ENCODE measurements at regions not wholly inside any gene's neighbourhood (a gene's known extent, or its start where the extent isn't known, plus 50 kb on each side); places are given as distances from the start of the nearest gene placed in this dataset.

DNA sequence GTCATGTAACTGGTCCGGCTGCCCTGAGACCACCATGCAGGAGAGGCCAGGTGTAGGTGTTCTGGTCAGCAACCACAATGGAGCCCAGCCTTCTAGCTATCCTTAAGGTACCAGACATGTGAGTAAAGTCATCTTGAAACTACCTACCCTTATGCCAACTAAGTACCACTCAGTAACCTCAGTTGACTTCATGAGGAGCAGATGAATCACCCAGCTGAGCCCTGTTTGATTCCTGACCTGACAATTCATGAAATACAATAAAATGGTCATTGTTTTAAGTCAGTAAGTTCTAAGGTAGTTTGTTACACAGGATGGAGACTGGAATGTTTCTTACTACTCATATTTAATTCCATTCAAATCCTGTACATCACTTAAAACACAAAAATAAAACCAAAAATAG, 113.1 kb upstream of the LMO4 start:
- H3K27ac ChIP-seq, result no peak overlapping the region
- H3K4me3 ChIP-seq, result no peak overlapping the region

DNA sequence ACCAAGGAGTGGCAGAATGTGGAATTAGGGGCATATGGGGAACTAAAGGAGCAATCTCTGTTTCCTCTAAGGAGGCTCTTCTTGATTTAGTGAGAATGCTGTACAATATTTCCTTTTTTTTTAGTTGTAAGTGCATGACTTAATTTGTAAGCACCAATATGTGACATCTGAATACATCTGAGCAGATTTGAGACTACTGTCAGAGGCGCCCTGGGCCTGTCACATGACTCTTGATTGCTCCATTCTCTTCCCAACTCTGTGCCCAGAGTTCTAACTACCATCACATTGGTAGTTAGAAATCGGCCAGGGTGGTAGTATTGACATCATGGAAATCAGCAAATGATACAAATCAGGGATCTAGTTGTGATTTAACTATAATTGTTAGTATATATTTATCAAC, 110.1 kb upstream of the LMO4 start:
- Histone ChIP-seq H3K4me3 (no peak overlapping the region), H3K27ac (no peak overlapping the region)

DNA sequence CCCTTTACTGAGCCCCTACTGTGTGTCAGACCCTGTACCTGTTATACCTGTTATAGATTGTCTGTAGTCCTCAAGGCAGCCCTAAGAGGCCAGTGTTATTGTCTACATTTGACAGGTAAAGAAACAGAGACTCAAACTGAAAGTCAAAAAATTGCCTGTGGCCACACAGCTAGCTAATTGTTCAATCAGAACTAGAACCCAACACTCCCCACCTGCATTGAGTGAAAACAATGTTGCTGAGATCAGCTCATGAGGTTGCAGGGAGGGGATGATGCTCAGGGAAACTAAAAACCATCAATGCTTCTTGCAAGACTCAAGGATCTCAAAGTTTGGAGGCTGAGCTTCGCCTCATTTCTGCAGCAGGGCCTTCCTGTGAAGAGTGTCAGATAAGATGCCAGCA, 109.5 kb upstream of the LMO4 start:
- Histone ChIP-seq H3K27ac (no peak overlapping the region), H3K4me3 (no peak overlapping the region)

DNA sequence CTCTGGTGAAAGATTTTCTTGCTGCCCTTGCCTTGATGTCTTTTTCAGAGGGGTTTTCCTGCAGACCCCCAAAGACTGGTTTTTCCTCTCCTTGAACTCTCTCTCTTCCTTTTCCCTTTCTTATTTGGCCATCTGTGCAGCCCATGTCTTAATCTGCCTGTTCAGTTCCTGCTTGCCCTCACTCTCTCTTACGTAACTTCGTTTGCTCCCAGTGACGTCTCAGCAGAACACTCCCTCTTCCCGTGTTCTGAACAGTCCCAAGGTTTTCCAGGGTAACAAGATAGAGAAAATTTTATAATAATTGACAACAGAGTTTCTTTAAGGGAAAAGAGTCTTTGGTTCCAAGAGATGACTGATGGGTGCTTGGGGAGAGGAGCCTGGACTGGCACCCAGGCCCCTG, 109.1 kb upstream of the LMO4 start:
- Histone ChIP-seq H3K4me3 (no peak overlapping the region), H3K27ac (no peak overlapping the region)

DNA sequence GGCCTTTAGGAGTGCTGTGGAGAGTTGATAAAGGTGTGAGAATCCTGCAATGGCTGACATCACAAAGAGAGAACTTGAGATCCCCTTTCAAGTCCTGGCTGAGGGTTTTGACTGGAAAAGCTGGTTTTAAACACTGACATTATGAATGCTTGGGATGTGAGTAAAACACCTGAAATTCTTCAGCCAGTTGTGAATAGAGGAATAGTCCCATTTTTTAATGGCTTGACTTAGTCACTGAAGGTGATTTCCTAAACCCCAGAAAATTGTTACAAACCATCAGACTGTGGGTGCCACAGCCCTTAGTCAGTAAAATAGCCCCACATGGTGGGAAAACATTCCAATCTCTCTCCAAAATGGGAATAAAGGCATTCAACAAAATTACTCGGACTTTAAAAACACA, 107.7 kb upstream of the LMO4 start:
- no peak overlapping the region for H3K27ac ChIP-seq

DNA sequence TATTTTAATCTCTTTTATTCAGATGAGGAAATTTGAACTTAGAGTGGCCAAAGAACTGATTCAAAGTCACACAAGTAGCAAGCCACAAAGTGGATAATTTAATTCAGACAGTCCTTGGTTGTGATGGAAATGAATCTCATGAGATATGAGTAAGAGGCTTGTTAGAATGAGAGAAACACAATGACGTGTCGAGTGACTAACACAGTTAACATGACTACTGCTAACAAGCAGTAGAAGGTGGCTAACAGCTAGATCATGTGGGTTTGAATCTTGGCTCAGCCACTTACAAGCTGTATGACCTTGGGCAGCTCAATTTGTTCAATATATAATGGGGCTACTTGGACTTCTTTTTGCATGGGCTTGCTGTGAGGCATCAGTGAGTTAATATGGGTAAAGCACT, 104.5 kb upstream of the LMO4 start:
- no peak overlapping the region for H3K4me3 ChIP-seq
- peak overlapping the region in 7 of 21 experiments; percentile 5 to 50 (median 29) for H3K27ac ChIP-seq

More for the DNA sequence above, 107.7 kb upstream of the LMO4 start:
- H3K4me3 ChIP-seq, result no peak overlapping the region

DNA sequence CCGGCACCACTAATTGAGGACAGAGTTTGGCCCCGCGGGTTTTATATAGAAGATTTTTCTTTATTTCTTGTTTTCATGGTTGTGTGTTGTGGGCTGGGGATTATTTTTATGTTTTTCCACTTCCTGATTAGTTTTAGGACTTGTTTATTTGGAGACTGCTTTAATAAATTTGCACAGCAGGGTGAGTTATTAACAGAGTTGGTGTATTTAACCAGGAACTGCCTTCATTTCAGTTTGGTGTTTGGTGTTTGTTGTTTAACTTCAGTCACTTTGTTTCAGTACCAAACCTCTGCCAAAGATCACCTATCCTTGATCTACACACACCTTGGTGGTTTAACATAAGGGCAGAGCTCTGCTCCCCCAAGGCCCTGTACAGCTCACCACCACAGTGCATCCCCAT, 103.5 kb upstream of the LMO4 start:
- no peak overlapping the region for H3K4me3 ChIP-seq
- H3K27ac ChIP-seq, result peak overlapping the region in 11 of 21 experiments; percentile 2 to 59 (median 46)

DNA sequence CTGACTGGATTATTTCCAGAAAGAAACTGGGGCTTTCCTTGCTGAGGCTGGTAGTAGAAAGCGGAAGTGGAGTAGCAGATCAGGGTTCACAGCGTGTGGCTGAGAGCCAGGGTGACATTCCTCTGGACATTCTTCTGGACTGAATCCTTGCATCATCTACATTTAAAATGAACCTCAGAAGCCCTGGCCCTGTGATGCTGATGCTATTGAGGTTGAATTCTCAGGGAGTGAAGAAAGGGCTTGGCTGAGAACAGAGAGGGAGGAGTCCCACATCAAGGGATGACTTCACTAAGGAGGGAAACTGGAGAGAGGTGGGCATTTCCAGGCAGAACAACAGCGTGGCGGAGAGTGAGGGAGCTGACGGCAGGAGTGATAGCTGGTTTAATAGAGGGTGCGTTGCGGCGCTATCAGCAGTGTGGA, 102.3 kb upstream of the LMO4 start:
- H3K4me3 ChIP-seq, result no peak overlapping the region
- H3K27ac ChIP-seq, result peak overlapping the region in 10 of 21 experiments; percentile 0 to 75 (median 52)

DNA sequence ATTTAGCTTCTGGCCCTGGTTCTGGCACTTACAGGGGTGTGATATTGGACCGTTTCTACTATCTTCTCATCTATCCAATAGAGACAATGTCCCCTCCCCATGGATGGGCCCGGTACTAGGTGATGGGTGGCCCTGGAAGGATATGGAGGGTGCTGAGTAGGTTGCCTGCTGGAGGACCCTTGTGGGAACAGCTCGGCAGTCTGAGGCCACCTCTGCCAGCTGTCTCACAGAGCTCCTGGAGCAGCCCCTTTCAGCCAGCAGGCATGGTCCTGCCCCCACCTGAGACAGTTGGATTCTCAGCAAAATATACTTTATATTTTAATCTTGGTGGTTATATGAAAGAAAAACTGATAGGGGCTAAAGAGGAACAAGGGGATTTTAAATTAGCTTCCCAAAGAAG, 101.0 kb upstream of the LMO4 start:
- no peak overlapping the region for H3K27ac ChIP-seq
- H3K4me3 ChIP-seq, result no peak overlapping the region

DNA sequence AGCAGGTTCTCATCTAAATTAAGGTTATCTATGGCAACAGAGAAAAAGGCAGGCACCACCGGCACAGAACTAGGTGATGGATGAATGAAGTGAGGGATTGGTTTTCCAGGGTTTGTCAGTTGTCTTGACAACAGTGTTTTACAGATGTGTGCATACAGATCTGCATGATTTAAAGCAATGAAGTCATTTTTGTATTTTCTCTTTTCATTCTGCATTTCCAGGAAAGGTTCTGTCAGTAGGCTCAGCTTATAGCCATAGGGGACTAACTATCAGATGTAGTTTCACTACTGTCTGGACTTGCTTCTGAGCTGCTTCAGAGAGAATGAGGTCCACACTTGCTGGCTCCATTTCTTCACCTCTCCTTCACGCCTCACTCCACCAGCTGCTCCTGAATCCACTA, 98.2 kb upstream of the LMO4 start:
- no peak overlapping the region for H3K4me3 ChIP-seq
- H3K27ac ChIP-seq, result no peak overlapping the region

DNA sequence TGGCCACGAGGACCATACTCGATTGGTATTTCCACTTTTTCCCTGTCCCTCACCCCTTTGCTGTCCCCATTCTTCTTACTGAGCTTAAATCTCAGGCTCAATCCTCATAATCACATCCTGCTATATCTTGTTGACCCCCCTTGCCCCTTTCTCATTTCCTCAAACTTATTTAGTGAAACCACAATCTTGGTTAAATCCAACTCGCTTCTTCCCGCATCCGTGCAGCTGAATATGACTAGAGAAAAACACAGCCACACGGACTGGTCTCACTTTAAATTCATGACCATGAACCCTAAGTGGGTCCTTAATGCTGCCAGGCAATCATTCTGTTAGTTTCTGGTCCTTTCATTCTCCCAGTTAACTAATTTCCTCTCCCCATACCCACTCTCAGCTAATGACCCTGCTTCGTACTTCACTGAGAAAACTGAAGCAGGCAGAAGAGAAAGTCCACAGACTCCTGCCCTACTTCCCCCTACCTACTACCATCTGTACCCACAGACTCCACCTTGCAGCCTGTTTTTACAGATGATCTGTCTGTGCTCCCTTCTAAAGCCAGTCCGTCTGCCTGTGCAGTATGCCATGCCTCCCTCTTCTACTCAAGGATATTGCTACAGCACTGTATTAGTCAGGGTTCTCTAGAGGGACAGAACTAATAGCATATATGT, 96.8 kb upstream of the LMO4 start:
- Histone ChIP-seq H3K27ac (peak overlapping the region in 1 of 21 experiments; percentile 13), H3K4me3 (no peak overlapping the region)

DNA sequence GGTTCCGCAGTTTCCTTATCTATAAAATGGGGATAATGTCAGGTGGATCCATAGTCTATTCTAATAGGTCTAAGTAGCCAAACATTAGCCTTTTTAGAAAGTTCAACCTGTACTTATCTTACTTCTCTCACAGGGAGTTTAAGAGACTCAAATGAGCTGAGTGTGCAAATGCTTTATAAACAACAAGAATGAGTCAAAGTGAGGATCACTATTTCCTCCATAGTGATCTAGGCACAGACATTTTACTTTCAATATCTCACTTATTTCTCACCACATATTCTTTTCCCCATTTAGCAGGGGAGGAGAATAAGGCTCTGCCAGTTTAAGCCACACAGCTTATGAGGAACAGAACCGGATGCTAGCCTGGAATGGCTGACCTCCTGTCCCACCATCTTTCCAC, 92.1 kb upstream of the LMO4 start:
- Histone ChIP-seq H3K27ac (no peak overlapping the region), H3K4me3 (no peak overlapping the region)

DNA sequence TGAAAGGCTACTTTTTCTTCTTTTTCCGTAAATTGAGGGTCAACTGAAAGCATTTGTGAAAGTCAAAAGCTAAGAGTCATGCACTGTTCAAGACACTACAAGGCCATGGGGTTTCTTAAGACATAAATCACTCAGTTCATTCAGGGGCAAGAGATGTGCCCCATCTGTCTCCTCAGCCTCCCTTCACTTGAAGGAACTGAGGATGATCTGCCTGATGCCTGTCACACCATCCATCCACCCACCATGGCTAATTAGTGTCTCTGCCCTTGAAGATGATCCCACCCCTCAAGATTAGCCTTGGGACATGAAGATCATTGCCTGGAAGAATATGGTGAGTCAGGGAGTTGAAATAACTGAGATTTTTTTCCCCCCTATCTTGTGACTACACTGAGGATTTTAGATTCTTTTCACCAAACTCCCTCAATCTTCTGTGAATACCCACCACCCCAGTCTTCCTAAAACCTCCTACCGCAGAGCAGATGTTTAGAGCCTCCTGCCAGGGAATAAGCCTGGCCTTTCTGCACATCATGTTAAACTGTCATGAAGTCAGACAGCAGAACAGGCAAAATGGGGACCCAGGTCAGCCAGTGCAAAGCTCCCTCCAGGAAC, 88.6 kb upstream of the LMO4 start:
- no peak overlapping the region for H3K27ac ChIP-seq
- H3K4me3 ChIP-seq, result no peak overlapping the region

DNA sequence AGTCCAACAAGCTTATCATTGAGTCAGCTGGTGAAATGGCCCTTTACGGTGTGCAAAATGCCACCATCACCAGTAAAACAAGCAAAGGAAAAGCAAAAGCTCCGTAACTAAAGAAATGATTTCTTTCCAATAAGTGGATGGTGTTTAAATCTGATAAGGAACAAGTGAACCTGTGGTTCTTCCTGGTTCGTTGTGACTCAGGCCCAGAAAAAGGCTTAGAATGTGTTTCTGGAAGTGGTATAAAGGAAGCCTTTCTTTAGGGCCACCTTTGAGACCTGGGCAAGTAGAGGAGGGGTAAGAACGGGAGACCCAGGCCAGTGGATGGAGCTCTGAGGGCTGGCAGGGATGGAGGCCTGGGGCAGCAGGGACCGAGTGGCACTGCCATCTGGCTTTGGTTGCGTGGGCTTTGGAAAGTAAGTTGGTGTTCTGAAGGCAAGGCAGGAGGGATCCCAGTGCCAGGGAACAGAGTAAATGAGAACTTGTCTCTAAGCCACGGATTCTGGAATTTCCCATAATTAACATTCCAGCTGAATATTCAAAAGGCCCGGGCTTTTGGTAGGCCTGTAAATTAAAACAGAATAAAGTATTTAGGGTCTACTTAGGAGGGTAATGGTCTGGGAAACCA, 87.9 kb upstream of the LMO4 start:
- H3K27ac ChIP-seq, result no peak overlapping the region
- no peak overlapping the region for H3K4me3 ChIP-seq

DNA sequence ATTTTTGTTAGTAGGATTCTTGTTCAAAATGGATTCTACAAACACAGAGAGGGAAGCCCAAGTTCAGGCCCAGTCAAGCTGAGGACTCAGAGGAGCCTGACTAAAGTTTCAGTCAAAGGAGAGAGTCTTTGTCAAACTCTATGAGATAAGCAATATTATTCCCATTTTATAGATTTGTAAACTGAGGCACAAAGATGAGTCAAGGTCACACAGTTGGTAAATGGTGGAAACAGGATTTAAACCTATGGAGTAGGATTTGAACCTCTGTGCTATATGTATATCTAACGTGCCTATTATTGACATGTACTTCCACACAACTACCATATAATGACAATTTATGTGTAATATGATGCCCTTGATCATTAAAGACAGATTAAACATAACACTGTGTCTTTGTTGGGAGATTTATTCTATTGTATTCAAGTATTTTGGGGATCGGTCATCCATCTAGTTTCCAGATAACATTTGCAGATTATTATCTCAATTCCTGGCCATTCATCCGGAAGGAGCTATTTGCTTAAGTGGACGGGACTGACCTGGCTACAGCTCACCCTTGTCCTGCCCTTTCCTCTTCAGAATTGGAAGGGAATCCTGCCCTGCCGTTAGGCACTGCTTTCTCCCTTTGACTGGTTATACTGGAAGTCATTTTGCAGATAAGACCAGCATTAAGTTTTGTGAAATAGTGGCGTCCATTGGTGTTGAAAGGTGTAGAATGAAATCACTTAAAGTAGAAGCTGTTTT, 86.1 kb upstream of the LMO4 start:
- Histone ChIP-seq H3K27ac (no peak overlapping the region), H3K4me3 (no peak overlapping the region)

DNA sequence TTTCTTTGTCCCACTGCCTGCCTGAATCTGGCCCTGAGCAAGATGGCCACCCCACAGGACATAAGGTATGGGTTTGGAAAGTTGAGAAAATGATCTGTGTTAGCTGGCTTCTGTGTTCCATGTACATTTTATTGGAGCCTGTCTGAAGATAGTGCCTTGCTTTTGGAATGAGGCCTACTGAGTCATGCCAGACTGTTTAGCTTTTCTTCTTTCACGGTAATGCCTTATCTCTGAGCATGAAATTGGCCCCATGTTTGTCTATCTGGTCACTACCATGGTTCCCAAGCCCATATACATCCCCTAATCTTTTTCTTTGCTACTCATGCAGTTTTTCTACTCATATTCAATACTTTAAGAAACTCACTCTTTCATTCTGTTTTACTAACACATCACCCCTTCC, 85.1 kb upstream of the LMO4 start:
- H3K4me3 ChIP-seq, result no peak overlapping the region
- H3K27ac ChIP-seq, result no peak overlapping the region

DNA sequence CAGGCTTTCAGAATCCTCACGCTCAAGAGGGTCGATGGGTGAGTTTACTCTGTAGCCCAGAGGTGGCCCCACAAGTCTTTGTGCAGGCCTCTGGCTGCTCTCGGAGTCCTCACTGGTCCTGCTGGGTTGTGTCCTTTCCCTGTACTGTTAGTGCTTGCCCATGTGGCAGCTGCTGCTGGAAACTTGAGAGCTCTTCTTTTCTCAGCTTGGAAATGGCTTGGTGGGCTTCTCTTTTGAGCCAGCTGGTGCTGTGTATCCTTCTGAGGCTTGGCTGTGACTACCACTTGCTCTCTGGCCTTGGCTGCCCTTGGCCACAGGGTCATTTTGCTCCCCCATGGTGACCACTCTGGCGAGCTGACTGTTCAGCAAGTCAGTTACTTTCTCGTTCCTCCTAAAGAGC, 82.2 kb upstream of the LMO4 start:
- no peak overlapping the region for H3K4me3 ChIP-seq
- H3K27ac ChIP-seq, result no peak overlapping the region

DNA sequence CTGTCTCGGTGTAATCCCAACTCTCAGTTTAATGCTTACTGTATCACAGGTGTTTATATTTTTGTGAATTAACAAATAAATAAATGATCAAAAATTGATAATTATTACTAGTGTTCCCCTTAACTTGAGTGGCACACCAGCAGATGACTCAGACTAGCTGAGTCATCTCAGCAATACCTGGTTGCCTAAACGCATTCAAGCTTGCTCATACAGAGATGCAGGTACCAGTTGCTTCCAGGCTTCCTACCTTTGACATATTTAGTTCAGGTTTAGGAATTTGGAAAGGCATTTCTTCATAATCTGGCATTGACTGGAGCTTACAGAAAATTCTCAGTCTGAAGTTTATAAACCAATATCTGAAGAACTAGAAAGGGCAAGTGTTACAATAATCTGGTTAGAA, 78.9 kb upstream of the LMO4 start:
- no peak overlapping the region for H3K4me3 ChIP-seq
- no peak overlapping the region for H3K27ac ChIP-seq

DNA sequence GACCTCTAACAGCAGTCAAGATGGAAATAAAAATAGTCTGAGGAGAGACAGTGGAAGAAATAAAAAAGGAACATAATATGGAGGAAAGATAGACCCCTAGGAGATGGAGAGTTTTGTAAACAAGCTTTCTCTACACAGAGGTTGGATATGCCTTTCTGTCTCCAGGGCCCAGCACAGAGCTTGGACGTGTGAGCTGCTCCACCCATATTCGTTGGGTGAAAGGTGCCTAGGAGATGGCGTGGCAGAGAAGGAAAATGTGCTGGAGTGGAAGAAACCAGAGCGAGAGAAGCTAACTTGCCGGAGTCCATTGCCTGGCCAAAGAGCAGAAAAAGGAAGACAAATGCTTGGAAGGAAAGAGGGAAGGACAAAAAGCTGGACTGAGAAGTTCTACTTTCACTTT, 78.3 kb upstream of the LMO4 start:
- Histone ChIP-seq H3K4me3 (no peak overlapping the region), H3K27ac (no peak overlapping the region)

DNA sequence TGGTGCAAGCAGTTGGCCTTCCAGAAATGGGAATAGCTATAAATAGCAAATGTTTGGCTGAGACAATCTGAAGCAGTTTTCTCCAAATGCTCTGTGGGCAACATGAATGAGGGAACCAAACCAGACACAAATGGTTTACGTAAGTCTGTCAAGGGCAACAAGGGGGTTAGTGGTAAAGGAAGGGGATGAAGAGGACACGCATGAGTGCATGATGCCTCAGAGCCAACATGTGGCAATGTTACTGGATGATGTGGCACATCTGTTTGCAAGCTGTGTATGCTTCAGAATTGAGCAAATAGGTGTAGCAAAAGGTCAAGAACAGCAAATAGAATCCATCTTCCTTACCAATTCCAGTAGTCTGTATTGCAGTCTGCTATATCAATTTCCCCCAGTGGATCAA, 76.3 kb upstream of the LMO4 start:
- peak overlapping the region in 1 of 21 experiments; percentile 25 for H3K27ac ChIP-seq
- no peak overlapping the region for H3K4me3 ChIP-seq

DNA sequence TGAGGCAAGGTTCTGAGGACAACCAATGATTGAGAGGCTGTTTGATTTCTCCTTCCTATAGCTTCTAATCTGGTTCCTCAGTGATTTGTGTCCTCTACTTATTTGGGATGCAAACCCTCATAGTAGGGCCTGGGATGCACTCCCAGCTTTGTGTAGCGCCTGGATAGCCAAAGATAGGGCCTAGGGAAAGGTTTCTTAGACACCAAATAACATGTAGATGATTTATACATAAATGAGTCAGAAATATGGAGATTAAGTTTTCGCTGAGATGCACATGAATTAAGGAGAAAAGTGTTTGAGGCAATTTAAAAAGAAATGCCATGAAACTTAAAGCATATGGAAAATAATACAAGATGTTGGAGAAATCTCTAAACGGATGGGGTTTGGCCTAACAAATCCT, 66.0 kb upstream of the LMO4 start:
- Histone ChIP-seq H3K4me3 (no peak overlapping the region), H3K27ac (no peak overlapping the region)
